B cell (primary cell): ENCODE measurements at regions not wholly inside any gene's neighbourhood (a gene's known extent, or its start where the extent isn't known, plus 50 kb on each side); places are given as distances from the start of the nearest gene placed in this dataset.

Experiments used
- CTCF ChIP-seq: fragments of 200-600 bp; IDR thresholded peaks from one replicate; pipeline ENCODE4 v1.8.0; 2022; ENCODE audit warnings: antibody characterized with exemption, mild to moderate bottlenecking
- EZH2 ChIP-seq: IDR thresholded peaks from 2 replicates; pipeline ENCODE4 v1.6.1; 2012; ENCODE audit warnings: borderline replicate concordance, low read depth, mild to moderate bottlenecking, moderate library complexity, low read length; ENCODE audit not compliant: insufficient read depth, poor library complexity, severe bottlenecking

DNA sequence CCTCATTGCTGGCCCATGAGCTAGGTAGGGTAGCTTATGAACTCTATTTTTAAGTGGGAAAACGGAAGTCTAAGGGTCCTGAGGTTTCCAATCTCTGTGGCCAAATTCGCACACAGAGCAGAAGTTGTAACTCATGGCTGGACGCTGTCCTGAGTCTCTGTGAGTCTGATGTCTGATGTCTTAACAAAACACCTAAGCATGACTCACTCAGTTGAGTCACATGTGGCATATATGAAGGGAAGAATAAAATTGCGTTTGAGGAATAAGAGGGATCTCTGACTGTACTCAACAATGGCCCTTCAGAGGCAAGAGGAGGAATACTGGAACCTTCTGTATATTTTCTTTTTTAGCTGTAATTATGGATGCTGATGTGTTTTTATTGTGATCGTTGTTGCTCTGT, 569.7 kb downstream of the RIT2 start:
- TF ChIP-seq CTCF (no peak), EZH2 (no peak)
